Erythroblast (primary cell): ENCODE measurements at regions not wholly inside any gene's neighbourhood (a gene's known extent, or its start where the extent isn't known, plus 50 kb on each side); places are given as distances from the start of the nearest gene placed in this dataset.

Source experiments
- GATA1 ChIP-seq: IDR thresholded peaks from 2 replicates; pipeline ENCODE4 v1.6.1; 2011; ENCODE audit warnings: low read depth, mild to moderate bottlenecking, control low read depth, low read length, moderate library complexity
- POLR2A ChIP-seq: IDR thresholded peaks from 2 replicates; pipeline ENCODE4 v1.6.1; 2011; ENCODE audit warnings: mild to moderate bottlenecking, low read length

GRCh38 chr2:22912398-22912797 lies 472.6 kb upstream of the KLHL29 start:
- TF ChIP-seq POLR2A: no peak
- TF ChIP-seq GATA1: no peak
